ENCODE measurements at regions not wholly inside any gene's neighbourhood (a gene's known extent, or its start where the extent isn't known, plus 50 kb on each side); places are given as distances from the start of the nearest gene placed in this dataset.
"Not testable (repeated sequence)": the region's sequence is repeated elsewhere in the genome, so short reads cannot be mapped to it uniquely, and the experiment has no call there.

GRCh38 chr9:29043072-29043471, 1469.8 kb upstream of the C9orf72 start:
- DNase-seq = no peak

DNA sequence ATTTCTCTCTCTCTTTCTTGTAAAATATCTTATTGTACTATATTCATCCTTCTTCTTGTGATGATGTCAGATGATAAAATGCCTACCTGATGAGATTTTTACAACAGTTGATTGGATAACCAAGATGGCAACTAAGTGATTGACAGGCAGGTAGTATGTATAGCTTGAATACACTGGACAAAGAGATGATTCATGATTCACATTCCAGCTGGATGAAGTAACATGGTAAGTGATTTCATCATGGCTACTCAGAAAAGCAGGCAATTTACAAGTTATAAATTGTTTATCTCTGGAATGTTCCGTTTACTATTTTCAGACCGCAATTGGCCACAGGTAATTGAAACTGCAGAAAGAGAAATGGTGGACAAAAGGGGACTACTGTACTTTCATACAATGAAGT, 1471.7 kb upstream of the C9orf72 start:
- no peak for DNase-seq

DNA sequence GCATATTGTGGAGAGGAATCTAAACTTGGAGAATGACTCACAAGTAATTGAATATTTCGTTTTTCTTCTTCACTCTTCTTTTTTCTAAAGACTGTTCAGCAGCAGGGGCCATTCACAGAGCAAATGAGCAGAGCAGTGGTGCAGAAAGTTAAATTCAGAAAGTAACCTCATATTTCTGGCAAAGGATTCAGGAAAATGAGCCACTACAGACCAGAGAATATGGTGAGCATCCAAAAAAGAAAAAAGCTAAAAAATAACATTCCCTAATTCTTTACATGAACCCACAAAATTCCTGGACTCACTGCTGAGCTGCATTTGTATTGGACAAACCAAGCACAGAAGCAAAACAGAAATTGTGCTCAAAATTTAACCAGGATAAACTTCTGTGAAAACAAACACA, 1486.8 kb upstream of the C9orf72 start:
- no peak for DNase-seq

- no peak for DNase-seq
These were observed 1489.2 kb upstream of the C9orf72 start for GRCh38 chr9:29062446-29062845.

GRCh38 chr9:29063031-29063430, 1489.8 kb upstream of the C9orf72 start:
- DNase-seq = no peak

DNA sequence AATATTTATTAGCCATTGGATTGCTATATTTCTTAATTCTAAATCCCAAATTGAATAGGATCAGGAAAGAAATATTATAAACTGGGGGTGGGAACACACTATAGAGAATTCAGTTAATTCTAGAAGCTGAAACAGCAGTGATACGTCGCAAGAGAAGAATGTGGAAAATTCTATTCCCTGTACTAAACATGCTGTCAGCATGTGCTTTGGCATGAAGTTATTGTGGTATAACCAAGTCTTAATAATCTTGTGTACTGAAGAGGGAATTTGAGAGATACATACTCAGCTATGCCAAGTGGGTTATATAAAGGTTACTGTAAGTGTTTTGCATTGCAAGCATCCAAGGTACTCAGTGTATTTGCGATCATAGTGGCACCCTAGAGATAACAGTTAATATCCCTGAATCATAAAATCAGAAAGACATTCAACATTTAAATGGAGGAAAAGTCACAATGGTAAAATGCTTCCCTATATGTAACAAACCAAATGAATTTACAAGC, 1492.9 kb upstream of the C9orf72 start:
- DNase-seq = no peak

DNA sequence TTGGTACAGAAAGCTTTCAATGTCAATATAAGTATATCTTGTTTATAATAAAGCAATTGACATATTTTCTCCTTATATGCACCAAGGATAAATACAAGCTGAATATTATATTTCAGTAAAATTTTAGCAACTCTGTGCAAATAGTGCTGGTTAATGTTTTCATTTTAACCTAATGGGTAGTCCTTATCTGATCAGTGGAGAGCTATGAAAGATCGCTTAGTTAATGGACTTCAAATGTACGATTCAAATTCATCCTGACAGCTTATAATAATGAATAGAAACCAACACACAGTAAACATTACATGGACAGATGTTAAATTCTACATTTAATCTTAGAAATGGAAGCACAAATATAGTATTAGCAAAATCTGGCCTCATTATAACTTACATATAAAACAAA, 1495.2 kb upstream of the C9orf72 start:
- DNase-seq = no peak

DNA sequence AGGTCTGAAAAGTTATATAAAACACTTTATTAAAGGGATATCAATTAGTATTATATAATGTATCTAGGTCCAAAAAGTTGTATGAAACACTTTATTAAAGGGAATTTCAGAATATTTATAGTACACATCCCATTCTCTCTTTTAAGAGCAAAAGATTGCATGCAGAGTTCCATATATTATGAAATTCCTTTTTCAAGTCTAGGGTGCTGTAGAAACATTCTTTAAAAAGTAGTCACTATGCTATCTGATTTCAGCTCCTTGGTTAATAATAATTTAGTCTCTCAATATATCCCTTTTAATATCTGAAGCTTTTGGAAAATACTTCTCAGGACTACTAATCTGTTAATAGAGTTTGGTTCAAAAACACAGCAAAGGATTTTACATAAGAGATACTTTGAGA, 1496.1 kb upstream of the C9orf72 start:
- DNase-seq = no peak

DNA sequence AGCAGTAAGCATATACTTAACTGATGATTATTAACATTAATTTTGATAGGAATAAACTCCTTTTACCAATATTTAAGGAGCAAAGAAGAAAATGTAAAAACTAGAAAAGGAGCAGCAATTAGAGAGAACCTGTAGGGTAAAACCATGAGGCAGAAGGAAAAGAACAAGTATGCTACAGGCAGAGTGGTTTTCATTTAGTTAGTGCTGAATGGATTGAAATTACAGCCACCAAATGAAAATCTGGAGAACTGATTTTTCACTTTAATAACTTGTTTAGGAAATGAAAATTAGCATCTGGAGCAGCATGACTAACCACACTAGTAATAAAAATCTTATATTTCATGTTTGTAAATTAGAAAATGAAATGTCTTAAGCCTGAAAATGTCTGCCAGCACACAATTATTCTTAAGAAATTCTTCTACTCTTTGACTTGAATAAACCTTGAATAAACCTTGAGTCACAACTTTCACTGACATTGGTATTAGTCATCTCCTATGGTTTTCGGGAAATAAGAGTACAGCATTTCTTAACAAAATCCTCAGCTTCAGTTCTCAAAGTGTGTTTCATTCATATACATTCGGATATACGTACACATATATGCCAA, 1504.9 kb upstream of the C9orf72 start:
- no peak for DNase-seq

DNA sequence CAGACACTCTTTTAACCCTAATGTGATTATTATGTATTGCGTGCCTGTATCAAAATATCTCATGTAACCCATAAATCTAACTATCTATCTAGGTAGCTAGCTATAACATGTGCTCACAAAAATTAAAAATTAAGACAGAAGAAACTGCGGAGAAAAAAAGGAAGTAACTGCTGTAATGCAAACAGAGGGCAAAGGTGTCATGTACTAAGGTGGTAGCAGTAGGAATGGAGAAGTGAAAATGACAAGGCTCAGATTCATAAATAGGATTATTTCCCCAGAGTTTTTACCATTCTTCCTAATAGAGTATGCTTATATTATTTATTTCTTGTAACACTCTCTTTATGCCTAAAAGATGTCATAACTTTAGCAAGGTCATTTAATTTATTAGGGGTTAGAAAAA, 1527.5 kb upstream of the C9orf72 start:
- DNase-seq = no peak

DNA sequence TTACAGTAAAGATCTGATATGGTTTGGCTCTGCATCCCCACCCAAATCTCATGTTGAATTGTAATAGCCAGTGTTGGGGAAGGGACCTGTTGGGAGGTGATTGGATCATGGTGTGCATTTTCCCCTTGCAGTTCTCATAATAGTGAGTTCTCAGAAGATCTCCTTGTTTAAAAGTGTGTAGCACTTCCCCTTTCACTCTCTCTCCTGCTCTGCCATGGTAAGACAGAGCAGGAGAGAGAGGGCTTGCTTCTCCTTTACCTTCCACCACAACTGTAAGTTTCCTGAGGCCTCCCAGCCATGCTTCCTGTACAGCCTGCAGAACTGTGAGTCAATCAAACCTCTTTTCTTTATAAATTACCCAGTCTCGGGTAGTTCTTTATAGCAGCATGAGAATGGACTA, 1530.9 kb upstream of the C9orf72 start:
- DNase-seq = not testable (repeated sequence)

- no peak for DNase-seq
These were observed 1545.3 kb upstream of the C9orf72 start for GRCh38 chr9:29118555-29118954.

GRCh38 chr9:29126783-29127182, 1553.5 kb upstream of the C9orf72 start:
- no peak for DNase-seq

GRCh38 chr9:29129763-29130162, 1556.5 kb upstream of the C9orf72 start:
- no peak for DNase-seq

GRCh38 chr9:29144476-29144875, 1571.2 kb upstream of the C9orf72 start:
- no peak for DNase-seq

- DNase-seq = no peak
These were observed 1577.3 kb upstream of the C9orf72 start for GRCh38 chr9:29150606-29151005.

DNA sequence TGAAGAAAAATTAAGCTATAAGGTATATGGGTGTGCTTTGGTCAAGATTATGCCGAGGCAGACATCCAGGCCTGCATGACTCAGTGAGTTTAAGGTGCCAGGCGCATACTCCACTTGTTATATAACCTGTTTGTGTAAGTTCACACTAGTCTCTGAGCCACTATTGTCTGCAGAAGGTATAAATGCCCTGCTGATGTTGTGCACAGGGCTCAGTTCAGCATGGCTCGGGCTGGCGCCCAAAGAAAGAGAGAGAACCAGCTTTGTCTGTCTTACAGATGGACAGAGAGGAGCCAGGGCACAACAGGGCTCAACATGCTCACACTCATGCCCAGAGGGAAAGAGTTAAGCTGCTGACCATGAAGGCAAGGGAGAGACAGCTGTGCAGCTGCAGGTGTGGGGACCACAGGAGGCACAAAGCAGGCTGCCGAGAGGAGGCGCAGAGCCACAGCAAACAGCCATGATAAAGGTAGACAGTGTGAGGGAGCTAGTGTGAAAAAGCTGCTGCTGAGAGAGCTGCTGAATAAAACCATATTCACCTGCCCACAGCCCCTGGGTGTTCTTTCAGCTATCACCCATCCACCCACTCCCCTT, 1587.6 kb upstream of the C9orf72 start:
- DNase-seq = no peak

DNA sequence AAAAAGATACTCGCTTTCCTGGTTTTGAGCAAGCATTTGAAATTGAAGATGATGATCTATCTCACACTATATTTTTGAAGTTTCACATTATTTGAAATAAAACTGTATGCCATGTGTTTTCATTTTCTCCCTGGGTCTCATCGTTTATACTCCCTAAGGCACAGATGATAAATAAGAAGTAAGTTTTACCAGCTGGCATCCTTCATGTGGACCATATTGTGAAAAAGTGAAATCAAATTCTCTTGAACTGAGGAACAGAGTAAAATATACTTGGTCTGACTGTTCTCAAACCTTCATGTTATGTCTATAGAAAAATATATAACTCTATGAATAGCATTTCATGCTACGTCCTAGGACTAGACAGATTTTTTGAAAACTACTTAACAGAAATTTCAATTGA, 1600.9 kb upstream of the C9orf72 start:
- DNase-seq = no peak

- DNase-seq = no peak
These were observed 1603.0 kb upstream of the C9orf72 start for GRCh38 chr9:29176231-29176630.

- no peak for DNase-seq
These were observed 1603.5 kb upstream of the C9orf72 start for GRCh38 chr9:29176786-29177185.

DNA sequence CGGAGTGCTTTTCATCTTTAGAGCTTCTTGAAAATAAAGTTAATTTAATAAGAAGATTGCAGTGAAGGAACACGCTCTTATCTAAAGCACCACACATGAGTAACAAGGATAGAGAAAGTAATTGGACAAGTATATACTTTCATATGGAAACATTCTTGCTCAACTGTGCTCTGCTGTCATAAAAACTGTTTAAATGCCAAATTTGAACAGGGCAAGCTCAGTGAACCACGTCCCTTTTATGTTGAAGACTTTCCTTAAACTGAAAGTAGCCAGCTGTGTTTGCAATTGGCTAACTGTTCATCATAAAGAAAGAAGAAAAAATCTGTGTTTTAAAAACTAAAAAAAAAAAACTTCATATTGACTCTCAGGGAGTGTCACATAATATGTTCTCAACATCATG, 1610.7 kb upstream of the C9orf72 start:
- DNase-seq = no peak

DNA sequence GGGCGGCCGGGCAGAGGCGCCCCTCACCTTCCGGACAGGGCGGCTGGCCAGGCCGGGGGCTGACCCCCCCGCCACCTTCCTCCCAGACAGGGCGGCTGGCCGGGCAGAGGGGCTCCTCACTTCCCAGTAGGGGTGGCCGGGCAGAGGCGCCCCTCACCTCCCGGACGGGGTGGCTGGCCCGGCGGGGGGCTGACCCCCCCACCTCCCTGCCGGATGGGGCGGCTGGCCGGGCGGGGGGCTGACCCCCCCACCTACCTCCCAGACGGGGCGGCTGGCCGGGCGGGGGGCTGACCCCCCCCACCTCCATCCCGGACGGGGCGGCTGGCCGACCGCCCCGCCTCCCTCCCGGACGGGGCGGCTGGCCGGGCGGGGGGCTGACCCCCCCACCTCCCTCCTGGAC, 1615.5 kb upstream of the C9orf72 start:
- not testable (repeated sequence) for DNase-seq

DNA sequence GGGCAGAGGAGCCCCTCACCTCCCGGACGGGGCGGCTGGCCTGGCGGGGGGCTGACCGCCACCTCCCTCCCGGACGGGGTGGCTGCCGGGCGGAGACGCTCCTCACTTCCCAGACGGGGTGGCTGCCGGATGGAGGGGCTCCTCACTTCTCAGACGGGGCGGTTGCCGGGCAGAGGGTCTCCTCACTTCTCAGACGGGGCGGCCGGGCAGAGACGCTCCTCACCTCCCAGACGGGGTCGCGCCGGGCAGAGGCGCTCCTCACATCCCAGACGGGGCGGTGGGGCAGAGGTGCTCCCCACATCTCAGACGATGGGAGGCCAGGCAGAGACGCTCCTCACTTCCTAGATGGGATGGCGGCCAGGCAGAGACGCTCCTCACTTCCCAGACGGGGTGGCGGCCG, 1615.9 kb upstream of the C9orf72 start:
- not testable (repeated sequence) for DNase-seq

- no peak for DNase-seq
These were observed 1625.6 kb upstream of the C9orf72 start for GRCh38 chr9:29198861-29199260.

GRCh38 chr9:29199975-29200374, 1626.7 kb upstream of the C9orf72 start:
- no peak for DNase-seq
